GM03348 (cell line): ENCODE measurements at regions not wholly inside any gene's neighbourhood (a gene's known extent, or its start where the extent isn't known, plus 50 kb on each side); places are given as distances from the start of the nearest gene placed in this dataset.

Experiments
- DNase-seq: peaks from one replicate; pipeline ENCODE4 v3.0.0; 2012; ENCODE audit warnings: low spot score

DNA sequence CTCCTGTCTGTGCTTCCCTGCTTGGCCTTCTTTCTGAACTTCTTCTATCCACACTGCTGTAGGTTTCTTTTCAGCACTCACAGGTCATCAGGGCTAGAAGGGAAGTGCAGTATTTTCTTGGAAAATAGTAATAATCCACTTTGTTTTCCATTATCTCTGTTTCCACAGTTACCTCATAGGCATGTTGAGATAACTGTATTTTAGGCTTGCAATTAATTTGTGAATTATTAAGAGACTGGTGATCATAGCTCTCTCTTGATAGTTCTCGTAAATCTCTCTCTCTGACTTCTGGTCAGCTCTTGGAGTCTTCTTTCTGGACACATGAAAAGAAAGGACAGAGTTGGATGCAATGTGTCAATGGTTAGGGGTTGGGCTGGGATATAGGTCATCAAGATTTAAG lies 243.6 kb upstream of the IGFBP3 start:
- no peak for DNase-seq

- no peak for DNase-seq
These were observed 242.2 kb upstream of the IGFBP3 start for GRCh38 chr7:46163246-46163645.

DNA sequence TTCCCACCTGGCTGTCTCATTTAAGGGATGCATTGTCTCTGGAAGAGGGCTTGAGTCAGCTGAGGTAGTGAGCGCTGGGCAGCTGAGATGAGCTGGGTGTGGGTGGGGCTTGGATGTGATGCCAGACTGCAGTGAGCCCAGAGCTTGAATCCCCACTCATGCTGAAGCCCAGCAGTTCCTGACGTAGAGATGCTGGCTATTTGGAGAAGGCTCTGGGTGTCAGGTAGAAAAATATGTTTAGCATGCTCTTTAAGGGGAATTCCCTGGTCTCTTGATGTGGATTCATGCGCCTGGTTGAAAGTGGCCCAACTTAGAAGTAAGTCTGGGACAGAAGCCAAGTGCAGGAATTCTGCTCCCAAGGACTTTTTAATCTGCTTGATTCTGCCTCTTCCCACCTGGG lies 241.5 kb upstream of the IGFBP3 start:
- no peak for DNase-seq

DNA sequence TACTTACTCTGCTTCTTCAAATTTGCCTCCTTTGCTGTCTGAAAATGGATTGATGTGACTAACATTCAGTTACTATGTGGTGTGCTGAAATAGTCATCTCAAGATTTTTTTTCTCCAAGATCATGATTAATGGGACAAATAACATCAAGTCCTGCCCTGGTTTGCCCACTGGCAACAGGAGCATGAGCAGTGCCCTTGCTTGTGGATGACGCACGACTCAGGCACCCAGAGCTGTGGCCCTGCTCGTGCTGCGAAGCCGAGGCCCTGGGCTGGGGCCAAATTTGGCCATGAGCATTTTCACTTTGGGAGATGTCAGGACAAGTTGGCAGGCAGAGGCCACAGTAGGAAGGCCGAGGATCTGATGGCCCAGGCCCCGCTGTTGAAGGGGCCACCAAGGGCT lies 239.8 kb upstream of the IGFBP3 start:
- DNase-seq = no peak

GRCh38 chr7:46157931-46158330 lies 236.9 kb upstream of the IGFBP3 start:
- DNase-seq = no peak

DNA sequence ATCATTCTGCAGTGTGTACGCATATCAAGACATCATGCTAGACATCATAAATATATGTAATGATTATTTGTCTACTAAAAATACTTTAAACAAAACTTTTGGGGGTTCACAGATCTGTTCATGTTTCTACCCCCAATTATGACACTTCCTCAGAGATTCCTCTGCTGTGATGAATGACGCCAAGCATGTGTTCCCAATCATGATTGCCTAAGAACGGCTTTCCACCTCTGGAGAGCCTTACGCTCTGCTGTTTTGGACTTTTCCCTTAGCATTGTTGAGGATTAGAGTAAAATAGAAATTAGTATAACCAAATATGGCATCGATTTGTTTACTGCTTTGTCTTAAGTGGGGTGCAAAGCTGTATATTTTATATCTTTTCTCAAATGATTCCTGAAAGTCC lies 236.3 kb upstream of the IGFBP3 start:
- peak; percentile 74 for DNase-seq

DNA sequence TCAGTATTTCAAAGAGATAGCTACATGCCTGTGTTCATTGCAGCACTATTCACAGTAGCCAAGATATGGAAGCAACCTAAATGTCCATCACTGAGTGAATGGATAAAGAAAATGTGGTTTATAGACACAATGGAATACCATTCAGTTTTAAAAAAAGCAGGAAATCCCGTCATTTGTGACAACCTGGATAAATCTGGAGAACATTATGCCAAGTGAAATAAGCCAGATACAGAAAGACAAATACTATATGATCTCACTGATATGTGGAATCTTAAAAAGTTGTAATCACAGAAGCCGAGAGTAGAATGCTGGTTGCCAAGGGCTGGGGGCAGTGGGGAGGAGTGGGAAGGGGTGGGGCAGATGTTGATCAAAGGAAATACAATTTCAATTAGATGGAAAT lies 235.8 kb upstream of the IGFBP3 start:
- DNase-seq = no peak

DNA sequence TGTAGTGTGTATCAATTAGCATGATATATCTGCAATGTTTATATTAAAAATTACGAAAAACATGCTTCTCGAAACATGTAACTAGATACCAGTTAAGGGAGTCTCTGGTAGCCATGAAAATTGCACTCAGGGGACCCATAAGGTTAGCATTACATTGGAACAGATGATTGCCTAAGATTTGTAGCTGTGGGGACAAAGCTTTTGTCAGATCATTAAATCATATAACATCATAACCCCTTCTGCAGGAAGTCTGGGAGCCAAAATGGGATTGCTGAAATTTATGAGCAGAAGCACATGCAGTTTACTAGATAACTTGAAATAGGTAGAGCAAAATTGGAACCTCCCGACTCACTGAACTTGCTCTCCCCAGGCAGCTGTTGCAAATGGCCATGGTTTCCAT lies 235.0 kb upstream of the IGFBP3 start:
- no peak for DNase-seq

DNA sequence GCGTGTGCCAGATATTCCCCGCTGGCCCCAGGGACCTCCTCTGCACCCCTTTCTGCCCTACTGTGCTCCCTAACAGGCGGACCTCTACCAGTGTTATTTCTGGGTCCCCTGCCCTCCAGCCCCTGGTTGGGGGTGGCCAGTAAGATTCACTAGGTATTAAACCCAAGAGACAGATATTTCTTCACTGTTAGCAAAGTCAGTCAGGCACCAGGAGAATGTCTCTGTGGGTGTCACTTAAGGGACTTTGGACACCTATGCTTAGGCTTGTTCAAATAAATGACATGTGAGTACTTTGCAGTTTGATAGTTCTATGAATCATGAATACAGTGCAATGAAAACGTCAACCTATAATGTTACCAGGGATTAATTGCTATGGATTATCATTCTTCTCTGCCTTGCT lies 234.3 kb upstream of the IGFBP3 start:
- DNase-seq = no peak

GRCh38 chr7:46153951-46154787 lies 233.1 kb upstream of the IGFBP3 start:
- no peak for DNase-seq

- DNase-seq = no peak
These were observed 232.5 kb upstream of the IGFBP3 start for GRCh38 chr7:46153583-46153950.

DNA sequence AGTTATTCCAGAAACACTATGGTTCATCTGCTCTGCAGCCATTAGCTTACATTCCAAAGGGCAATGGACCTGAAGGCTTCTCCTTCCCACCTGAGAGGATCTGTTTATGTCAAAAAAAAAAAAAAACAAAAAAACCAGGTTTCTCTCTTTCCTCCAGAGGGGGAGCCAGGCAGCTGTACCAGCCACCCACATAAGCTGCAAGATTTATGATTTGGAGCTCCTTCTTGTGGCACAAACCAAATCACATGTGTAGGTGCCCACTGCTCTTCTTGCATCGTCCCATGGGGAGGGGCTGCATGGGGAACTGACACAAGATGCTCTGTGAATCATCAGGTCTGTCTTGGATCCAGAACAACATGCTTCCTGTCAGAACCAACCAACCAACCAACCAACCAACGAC lies 231.6 kb upstream of the IGFBP3 start:
- no peak for DNase-seq

GRCh38 chr7:46150721-46151120 lies 229.6 kb upstream of the IGFBP3 start:
- DNase-seq = no peak

DNA sequence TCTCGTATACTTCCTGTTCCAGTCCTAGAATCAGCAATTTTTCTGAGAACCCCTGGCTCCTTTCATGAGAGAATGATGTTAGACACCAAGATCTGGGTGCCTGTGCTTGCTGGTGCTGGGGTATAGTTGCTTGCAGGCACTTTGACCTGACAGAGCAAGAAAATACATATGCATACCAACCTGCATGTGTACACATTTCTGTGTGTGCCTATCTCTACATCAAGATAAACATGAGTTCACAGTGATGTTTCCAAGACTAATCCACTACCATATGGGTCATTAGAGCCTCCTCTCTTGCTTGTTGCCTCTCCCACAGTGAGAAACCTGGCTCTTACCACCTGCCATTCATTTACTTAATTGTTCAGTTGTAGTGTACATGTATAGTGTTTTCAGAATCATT lies 229.1 kb upstream of the IGFBP3 start:
- no peak for DNase-seq

DNA sequence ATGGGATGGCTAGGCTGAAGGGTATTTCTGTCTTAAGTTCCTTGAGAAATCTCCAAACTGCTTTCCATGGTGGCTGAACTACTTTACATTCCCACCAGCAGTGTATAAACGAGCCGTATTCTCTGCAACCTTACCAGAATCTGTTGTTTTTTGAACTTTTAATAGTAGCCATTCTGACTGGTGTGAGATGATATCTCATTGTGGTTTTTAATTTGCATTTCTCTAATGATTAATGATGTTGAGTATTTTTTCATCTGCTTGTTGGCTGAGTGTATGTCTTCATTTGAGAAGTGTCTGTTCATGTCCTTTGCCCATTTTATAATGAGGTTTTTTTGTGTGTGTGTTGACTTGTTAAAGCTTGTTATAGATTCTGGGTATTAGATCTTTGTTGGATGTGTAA lies 226.8 kb upstream of the IGFBP3 start:
- DNase-seq = no peak

DNA sequence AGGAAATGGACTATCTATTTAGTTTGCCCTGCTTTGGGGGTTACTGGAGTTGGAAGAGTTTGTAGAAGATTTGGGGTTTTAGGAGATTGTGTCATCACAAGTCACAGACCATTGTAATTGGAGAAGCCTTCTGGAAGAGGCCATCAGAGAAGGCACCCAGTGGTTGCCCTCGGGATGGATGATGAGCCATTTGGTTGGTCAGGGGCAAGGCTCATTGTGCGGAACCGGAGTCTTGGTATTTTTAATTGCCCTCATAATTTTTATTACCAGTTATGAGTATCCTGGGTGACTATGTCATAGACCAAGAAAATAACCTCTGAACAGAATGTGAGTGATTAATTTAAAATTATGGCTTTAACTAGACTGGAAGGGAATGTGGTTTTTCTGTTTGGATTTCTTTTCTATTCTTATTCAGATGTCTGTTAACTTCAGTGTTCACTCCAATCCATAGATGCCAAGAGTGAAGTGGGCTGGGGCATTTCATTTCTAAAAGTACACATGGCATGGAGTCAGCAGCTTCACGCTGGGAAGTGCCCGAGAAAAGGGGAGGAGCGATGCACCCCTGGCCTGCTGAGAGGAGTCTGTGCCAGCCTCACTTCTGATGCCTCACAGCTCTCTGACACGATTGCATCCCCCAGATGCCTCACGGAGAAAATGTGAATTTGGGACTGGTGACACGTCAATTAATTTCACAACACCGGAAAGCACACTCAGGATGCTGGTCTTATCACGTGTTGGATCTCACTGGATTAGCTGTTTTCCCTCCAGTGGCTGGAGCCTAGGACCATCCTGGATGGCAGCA lies 225.6 kb upstream of the IGFBP3 start:
- peak; percentile 75 for DNase-seq

- DNase-seq = peak; percentile 84
These were observed 224.3 kb upstream of the IGFBP3 start for GRCh38 chr7:46145412-46145811.

- DNase-seq = no peak
These were observed 223.2 kb upstream of the IGFBP3 start for GRCh38 chr7:46143949-46144917.

- no peak for DNase-seq
These were observed 222.3 kb upstream of the IGFBP3 start for GRCh38 chr7:46143421-46143820.

GRCh38 chr7:46139079-46139478 lies 218.0 kb upstream of the IGFBP3 start:
- peak; percentile 68 for DNase-seq

DNA sequence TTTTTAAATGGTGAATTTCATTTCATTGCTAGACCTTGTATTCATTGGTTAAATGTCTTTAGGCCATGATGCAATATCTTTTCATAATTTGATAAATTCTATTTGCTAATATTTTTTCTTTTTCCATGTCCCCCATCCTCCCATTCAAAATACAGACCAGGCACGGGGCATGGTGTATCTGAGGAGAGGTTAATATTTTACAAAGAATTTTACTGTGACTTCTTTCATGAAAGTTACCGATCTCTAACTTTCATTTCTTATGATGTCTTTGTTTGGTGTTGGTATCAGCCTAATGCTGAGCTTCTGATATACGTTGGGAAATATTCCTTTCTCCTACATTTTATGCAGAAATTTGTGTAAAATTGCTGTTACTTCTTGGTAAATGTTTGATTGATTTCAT lies 216.7 kb upstream of the IGFBP3 start:
- no peak for DNase-seq

DNA sequence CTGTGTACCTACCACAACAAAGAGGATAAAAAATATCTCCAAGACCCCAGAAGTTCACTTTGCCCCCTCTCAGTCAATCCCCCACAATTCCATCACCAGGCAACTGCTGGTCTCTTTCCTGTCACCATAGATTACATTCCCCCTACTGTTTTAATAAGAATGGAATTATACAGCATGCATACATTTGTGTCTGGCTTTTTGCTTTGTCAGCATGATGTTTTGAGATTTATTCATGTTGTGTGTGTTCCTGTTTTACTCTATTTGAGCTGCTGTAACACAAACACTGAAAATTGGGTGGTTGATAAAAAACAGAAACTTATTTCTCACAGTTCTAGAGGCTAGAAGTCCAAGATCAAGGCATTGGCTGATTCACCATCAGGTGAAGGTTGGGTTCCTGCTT lies 214.5 kb upstream of the IGFBP3 start:
- DNase-seq = no peak
